Esophagus squamous epithelium (tissue), 5 donors: ENCODE measurements at regions not wholly inside any gene's neighbourhood (a gene's known extent, or its start where the extent isn't known, plus 50 kb on each side); places are given as distances from the start of the nearest gene placed in this dataset.

ENCODE experiments used
- DNase-seq: peaks from one replicate; lab custom pipeline; 2025; lab: John Stamatoyannopoulos, UW
- H3K27ac ChIP-seq, 4 donors: fragments of 200-600 bp; sonication (generic); one replicate each; pipeline ENCODE4 v1.5.1; 2016 to 2019; ENCODE audit warnings: mild to moderate bottlenecking in 1 of 4
- H3K27me3 ChIP-seq, 4 donors: fragments of 200-600 bp; sonication (generic); 1 replicate in 3 of 4; 2 replicates in 1 of 4; pipeline versions ENCODE4 v1.5.1 to v1.6.0; 2017 to 2021; ENCODE audit warnings: antibody characterized with exemption in 1 of 4
- H3K36me3 ChIP-seq, 3 donors: fragments of 200-600 bp; sonication (generic); one replicate each; pipeline ENCODE4 v1.5.1; 2016 to 2019
- H3K4me1 ChIP-seq, 3 donors: fragments of 200-600 bp; sonication (generic); one replicate each; pipeline ENCODE4 v1.5.1; 2017 to 2019
- H3K4me3 ChIP-seq, 4 donors: fragments of 200-600 bp; sonication (generic); 1 replicate in 3 of 4; 2 replicates in 1 of 4; pipeline ENCODE4 v1.5.1; 2016 to 2019; ENCODE audit warnings: mild to moderate bottlenecking in 2 of 4, moderate library complexity in 1 of 4
- H3K9me3 ChIP-seq, 3 donors: fragments of 200-600 bp; sonication (generic); one replicate each; pipeline ENCODE4 v1.5.1; 2016 to 2019
- POLR2A ChIP-seq, 4 donors: fragments of 450-650 bp; IDR thresholded peaks; one replicate each; pipeline ENCODE4 v1.6.1; 2017; ENCODE audit warnings: antibody characterized with exemption in 4 of 4, mild to moderate bottlenecking in 4 of 4, moderate library complexity in 3 of 4
- WGBS, 2 donors: methylation state at CpG; one replicate each; pipeline ENCODE4 v1.1.5; 2018; 5-methylcytosine and 5-hydroxymethylcytosine counted together
- intact Hi-C: fragments of 100-400 bp; cut with DNase I; formaldehyde crosslinking; loops from one replicate; pipeline ENCODE4 v1.15.0; 2022
- TF ChIP-seq, protein P1 (sequence below), 6 experiments: fragments of 450-650 bp in 4 of 6; fragments of 200-600 bp in 2 of 6; sonication (generic) in 2 of 6; IDR thresholded peaks; one replicate each; pipeline ENCODE4 v1.5.1; 2016 to 2019; ENCODE audit warnings: antibody characterized with exemption in 6 of 6, mild to moderate bottlenecking in 4 of 6, moderate library complexity in 4 of 6
- donor health status: DM: yes; HTN: yes; CAD: no.

DNA sequence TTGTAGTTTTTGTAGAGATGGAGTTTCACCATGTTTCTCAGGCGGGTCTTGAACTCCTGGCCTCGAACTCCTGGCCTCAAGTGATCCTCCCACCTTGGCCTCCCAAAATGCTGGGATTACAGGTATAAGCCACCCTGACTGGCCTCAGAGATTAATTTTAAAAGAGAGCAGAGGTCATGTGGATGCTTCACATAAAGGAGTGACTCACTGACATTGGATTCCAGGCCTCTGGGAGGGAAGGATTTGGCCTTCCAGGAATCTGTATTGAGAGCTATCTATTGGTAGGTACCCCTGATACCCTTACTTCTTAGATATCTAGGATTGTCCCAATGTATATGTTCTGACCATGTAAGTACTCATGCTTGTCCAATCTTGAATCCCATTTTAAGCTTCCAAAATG is 138.4 kb downstream of the FAM161A start:
- Histone ChIP-seq H3K9me3 (no peaks in the 10 kb centered on the region), H3K4me3 (no peak overlapping the region), H3K4me1 (peaks cover 0 to 5% (median 0%) of the 10 kb centered on the region in 3 donors), H3K27me3 (no peaks in the 10 kb centered on the region), H3K36me3 (no peaks in the 10 kb centered on the region), H3K27ac (no peak overlapping the region)
- no peak for DNase-seq
- TF ChIP-seq, protein P1, sequence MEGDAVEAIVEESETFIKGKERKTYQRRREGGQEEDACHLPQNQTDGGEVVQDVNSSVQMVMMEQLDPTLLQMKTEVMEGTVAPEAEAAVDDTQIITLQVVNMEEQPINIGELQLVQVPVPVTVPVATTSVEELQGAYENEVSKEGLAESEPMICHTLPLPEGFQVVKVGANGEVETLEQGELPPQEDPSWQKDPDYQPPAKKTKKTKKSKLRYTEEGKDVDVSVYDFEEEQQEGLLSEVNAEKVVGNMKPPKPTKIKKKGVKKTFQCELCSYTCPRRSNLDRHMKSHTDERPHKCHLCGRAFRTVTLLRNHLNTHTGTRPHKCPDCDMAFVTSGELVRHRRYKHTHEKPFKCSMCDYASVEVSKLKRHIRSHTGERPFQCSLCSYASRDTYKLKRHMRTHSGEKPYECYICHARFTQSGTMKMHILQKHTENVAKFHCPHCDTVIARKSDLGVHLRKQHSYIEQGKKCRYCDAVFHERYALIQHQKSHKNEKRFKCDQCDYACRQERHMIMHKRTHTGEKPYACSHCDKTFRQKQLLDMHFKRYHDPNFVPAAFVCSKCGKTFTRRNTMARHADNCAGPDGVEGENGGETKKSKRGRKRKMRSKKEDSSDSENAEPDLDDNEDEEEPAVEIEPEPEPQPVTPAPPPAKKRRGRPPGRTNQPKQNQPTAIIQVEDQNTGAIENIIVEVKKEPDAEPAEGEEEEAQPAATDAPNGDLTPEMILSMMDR (IDR thresholded peaks at IDR 0.05): no peak
- TF ChIP-seq POLR2A (IDR thresholded peaks at IDR 0.05): no peak
- intact Hi-C loops: no loop called here
- 86% methylated on average over 2 of the region's 2 CpGs; no CpG with 5 or more reads in 1 of the 2 donors for WGBS, 2 donors

GRCh38 chr2:61714210-61714609 is 139.7 kb downstream of the FAM161A start:
- Histone ChIP-seq H3K9me3 (no peaks in the 10 kb centered on the region), H3K36me3 (no peaks in the 10 kb centered on the region), H3K27me3 (no peaks in the 10 kb centered on the region), H3K4me3 (no peak overlapping the region), H3K27ac (no peak overlapping the region), H3K4me1 (peaks cover 0 to 5% (median 0%) of the 10 kb centered on the region in 3 donors)
- TF ChIP-seq, protein P1 (IDR thresholded peaks at IDR 0.05): no peak
- TF ChIP-seq POLR2A (IDR thresholded peaks at IDR 0.05): no peak
- intact Hi-C loops: no loop called here
- DNase-seq: no peak
- WGBS, 2 donors: 55 to 64% methylated on average over 3 to 5 of the region's 5 CpGs

GRCh38 chr2:61713457-61713856 is 140.4 kb downstream of the FAM161A start:
- TF ChIP-seq, protein P1 (IDR thresholded peaks at IDR 0.05): no peak
- TF ChIP-seq POLR2A (IDR thresholded peaks at IDR 0.05): no peak
- no peaks in the 10 kb centered on the region for H3K27me3 ChIP-seq
- no peak overlapping the region for H3K27ac ChIP-seq
- peaks cover 0 to 5% (median 0%) of the 10 kb centered on the region in 3 donors for H3K4me1 ChIP-seq
- no peak for DNase-seq
- no peaks in the 10 kb centered on the region for H3K9me3 ChIP-seq
- H3K4me3 ChIP-seq: no peak overlapping the region
- no peaks in the 10 kb centered on the region for H3K36me3 ChIP-seq
- intact Hi-C loops: no loop called here
- 49 to 52% methylated on average over 6 of the region's 6 CpGs for WGBS, 2 donors

GRCh38 chr2:61712060-61712459 is 141.8 kb downstream of the FAM161A start:
- DNase-seq: no peak
- H3K27me3 ChIP-seq: no peaks in the 10 kb centered on the region
- intact Hi-C loops: no loop called here
- WGBS, 2 donors: 75 to 89% methylated on average over 4 of the region's 4 CpGs
- no peak overlapping the region for H3K4me3 ChIP-seq
- peaks cover 0 to 5% (median 0%) of the 10 kb centered on the region in 3 donors for H3K4me1 ChIP-seq
- H3K9me3 ChIP-seq: no peaks in the 10 kb centered on the region
- no peaks in the 10 kb centered on the region for H3K36me3 ChIP-seq
- TF ChIP-seq, protein P1 (IDR thresholded peaks at IDR 0.05): no peak
- no peak for TF ChIP-seq POLR2A (IDR thresholded peaks at IDR 0.05)
- no peak overlapping the region for H3K27ac ChIP-seq

DNA sequence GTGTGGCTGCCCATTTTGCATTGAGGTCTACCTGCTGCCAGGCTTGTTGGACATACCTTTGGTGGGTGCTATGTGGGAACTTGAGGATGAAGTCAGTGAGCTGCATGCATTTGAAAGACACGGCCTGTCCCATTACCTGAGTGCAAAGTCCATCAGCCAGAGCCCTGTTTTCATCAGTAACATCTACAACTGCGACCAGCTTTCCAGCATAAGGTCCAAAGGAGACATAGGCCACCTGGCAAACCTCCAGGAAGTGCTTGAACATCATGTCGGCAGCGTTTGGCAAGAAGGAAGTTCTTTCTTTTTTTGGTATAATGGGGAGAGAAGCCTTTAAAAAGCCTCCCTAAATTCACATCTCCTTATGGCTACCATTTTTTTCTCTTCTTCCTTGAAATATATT is 143.1 kb downstream of the FAM161A start:
- H3K36me3 ChIP-seq: no peaks in the 10 kb centered on the region
- no peak for TF ChIP-seq POLR2A (IDR thresholded peaks at IDR 0.05)
- TF ChIP-seq, protein P1 (IDR thresholded peaks at IDR 0.05): no peak
- intact Hi-C loops: no loop called here
- 44 to 77% methylated on average over 3 to 4 of the region's 4 CpGs for WGBS, 2 donors
- no peak overlapping the region for H3K4me3 ChIP-seq
- H3K27ac ChIP-seq: no peak overlapping the region
- H3K27me3 ChIP-seq: no peaks in the 10 kb centered on the region
- H3K9me3 ChIP-seq: no peaks in the 10 kb centered on the region
- H3K4me1 ChIP-seq: peaks cover 0 to 5% (median 0%) of the 10 kb centered on the region in 3 donors
- DNase-seq: no peak
